PC-9 (cell line): ENCODE measurements at regions not wholly inside any gene's neighbourhood (a gene's known extent, or its start where the extent isn't known, plus 50 kb on each side); places are given as distances from the start of the nearest gene placed in this dataset.

Experiments used
- EZH2 ChIP-seq: fragments of 200-600 bp; sonication (generic); IDR thresholded peaks from 2 replicates; pipeline ENCODE4 v1.8.0; 2017; ENCODE audit warnings: antibody characterized with exemption, low read depth
- TF ChIP-seq, protein P1 (sequence below): fragments of 200-600 bp; sonication (generic); conservative IDR thresholded peaks from 2 replicates; pipeline ENCODE4 v1.6.1; 2017; ENCODE audit warnings: mixed run types, antibody characterized with exemption, mild to moderate bottlenecking, moderate library complexity

DNA sequence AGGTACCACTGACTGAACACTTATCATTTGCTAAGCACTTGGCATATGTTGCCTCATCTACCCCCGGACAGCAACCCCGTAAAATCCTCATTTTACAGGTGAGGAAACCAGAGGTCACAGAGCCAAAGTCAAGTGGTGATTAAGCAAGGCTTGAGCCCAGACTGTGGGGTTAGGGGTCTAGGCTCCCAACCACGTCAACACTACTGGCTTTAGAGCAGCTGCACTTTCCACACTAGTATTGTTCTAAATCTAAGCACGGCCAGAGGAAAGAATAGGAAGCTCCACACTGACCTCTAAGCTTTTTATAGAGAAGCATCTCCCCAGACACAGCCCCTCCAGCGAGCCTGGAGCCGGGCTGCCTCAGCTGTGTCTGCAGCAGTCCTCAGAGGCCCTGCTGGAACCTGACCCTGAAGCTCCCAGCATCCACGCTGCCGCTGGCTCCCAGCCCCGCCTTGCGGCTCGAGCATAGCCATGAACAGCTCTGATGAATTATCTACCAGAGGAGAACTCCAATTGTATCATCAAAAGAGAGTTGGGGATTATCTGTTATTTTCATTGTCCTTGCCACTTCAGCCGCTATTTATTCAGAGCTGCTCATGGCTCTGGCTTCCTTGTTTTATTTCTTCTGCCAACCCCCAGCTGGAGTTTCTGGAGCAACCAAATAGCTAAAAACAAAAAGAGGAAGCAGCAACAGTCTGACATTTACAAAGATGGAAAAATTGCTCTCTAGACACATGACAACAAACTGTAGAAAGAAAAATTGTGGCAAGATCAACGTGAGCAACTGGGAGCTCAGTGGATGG lies 62.2 kb upstream of the RTN4 start:
- TF ChIP-seq, protein P1, sequence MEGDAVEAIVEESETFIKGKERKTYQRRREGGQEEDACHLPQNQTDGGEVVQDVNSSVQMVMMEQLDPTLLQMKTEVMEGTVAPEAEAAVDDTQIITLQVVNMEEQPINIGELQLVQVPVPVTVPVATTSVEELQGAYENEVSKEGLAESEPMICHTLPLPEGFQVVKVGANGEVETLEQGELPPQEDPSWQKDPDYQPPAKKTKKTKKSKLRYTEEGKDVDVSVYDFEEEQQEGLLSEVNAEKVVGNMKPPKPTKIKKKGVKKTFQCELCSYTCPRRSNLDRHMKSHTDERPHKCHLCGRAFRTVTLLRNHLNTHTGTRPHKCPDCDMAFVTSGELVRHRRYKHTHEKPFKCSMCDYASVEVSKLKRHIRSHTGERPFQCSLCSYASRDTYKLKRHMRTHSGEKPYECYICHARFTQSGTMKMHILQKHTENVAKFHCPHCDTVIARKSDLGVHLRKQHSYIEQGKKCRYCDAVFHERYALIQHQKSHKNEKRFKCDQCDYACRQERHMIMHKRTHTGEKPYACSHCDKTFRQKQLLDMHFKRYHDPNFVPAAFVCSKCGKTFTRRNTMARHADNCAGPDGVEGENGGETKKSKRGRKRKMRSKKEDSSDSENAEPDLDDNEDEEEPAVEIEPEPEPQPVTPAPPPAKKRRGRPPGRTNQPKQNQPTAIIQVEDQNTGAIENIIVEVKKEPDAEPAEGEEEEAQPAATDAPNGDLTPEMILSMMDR = no peak
- no peak for TF ChIP-seq EZH2
